ENCODE measurements at regions not wholly inside any gene's neighbourhood (a gene's known extent, or its start where the extent isn't known, plus 50 kb on each side); places are given as distances from the start of the nearest gene placed in this dataset.
"Not testable (repeated sequence)": the region's sequence is repeated elsewhere in the genome, so short reads cannot be mapped to it uniquely, and the experiment has no call there.

DNA sequence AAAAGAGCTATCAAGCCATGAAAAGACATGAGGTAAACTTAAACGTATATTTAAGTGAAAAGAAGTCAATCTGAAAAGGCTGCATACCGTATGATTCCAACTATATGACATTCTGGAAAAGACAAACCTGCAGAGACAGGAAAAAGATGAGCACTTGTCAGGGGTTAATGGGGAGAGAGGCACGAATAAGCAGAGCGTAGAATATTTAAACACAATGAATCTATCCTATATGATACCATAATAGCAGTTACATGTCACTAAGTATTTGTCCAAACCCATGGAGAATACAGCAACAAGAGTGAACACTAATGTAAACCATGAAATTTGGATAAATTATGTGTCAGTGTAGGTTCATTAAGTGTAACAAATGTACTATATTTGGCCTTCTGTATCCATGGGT, 560.3 kb upstream of the ANO3 start:
- no peak for DNase-seq

DNA sequence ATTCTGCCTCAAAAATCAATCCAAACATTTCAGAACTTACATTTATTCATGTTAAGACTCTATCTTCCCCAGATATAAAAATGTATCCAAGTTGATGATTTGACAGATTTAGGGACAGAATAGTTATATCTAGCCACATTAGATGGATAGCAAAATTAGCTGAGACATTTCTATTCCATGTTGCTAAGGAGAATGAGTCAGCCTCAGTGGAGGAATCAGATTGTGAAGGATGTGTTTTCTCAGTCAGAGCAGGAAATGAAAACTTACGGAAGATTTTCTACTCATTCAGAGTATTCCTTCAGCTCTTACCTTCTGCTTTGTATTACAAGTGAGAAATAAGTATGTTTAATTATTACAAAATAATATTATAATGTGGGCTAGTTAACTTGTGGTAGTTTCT, 556.3 kb upstream of the ANO3 start:
- peak; percentile 28 for DNase-seq

DNA sequence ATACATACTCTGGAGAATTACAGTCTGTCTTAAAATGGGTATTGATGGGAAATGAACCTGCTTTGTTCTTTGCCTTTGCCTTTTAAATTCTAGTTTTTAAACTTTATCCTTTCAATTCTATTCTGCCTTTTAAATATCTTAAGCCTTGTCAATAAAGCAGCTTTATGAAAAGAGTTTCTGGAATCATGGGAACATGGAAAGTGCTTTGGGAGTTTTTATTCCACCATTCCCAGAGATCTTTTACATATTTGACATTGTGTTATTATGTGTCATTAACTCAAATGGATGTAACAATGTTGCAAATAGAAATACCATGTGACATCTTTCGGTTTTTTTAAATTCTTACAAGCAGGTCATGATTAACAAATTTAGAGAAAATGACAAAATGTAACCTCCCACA, 555.7 kb upstream of the ANO3 start:
- peak; percentile 10 for DNase-seq

DNA sequence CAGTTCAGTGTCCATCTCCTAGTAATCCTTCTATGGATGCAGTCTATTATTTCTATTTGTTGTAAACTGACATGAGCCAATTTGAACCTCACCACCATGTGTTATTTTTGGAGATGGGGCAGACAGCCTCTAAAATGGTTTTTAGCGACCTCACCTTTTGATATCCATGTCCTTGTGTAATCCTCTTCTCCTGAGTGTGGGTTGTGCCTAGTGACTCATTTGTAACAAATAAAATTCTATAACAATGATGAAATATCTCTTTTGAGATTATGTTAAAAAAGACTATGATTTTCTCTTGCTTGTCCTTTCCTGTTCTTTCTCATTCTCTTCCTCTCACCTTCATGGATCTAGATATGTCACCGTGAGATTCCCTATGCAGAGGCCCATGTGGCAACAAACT, 554.6 kb upstream of the ANO3 start:
- peak; percentile 22 for DNase-seq

DNA sequence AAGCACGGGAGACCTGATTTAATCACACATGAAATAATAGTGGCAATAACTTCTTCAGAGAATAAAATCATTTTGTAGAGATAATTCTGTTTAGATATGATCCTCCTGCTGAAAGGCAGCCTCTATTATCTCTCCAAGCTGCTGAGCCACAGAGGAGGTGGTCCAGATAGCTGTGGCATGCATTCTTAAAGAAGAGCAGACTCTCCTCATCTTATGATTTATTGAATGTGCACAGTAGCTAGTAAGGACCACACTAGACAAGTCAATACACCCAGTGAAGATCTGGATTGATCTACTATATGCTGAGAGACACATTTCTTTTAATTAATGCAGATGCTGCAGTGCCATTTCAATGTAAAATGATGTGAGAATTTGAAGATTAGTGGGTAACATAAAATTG, 552.9 kb upstream of the ANO3 start:
- DNase-seq = no peak

DNA sequence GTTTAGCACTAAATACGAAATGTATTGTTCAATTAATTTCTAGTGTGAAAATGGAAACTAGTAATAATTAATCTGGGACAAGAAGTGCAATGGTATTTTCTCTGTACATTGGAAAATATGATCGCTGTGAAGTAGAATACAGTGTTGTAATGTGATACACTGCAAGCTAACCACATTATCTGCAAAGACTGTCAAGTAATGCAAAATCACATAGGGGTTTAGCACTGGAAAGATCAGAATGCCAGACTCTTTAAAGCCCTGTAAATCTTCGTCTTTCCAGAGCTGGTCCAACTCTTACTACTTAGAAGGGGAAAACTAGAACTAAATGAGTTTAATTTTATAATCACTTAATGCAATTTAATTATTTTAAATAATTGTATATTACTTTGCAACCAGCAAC, 544.5 kb upstream of the ANO3 start:
- no peak for DNase-seq

DNA sequence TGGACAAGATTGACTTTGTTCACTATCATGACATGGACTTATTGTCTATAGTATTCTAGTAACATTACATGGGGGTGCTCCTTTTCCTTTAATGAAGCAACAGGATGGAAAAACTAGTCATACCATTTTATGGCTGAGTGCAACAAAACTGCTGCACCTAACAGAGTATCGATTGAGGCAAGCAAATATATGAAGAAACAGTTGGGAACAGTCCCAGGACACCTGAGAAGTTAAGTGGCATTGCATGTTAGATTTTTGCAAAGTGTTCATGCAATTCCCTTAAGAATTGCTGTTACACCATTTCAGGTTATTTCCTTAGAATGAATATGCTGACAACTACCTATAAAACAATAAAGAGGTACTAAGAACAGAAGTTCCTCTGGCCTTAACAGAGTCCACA, 541.5 kb upstream of the ANO3 start:
- DNase-seq = no peak

DNA sequence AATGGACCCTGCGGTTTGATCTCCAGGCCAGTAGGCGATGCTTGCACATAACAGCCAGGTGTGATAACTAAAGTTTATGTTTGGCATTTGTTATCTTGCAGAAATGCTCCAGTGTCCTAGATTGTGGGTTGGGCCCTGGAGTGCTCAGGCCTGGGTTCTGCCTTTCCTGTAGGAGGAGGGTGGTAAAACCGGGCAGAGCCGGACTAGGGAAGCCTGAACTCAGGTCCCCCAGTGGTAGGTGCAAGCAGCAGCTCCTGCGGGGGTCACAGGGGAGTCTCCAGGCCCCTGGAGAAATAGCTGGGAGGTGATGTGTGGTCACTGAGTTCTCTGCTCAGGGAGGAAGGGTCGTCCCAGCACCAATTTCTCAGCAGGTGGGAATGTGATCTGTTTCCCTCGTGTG, 538.3 kb upstream of the ANO3 start:
- no peak for DNase-seq

DNA sequence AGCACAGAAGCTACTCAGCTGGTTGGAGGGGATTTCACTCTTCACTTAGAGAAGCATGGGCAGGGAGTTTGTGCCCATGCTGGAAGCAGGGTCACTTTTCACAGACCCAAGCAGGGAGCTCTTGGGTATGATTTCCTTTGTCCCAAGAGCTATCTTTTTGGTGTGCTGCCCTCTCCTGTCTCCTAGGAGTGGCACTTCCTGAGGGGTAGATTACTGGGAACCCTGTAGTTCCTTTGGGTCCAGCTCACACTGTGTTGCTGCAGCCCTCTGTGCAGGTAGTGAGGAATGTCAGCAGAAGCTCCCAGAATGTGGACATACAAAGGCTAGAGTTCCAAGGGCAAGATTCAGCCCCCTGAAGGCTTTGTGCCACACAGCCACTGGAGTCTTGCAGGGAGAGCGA, 537.1 kb upstream of the ANO3 start:
- DNase-seq = no peak

DNA sequence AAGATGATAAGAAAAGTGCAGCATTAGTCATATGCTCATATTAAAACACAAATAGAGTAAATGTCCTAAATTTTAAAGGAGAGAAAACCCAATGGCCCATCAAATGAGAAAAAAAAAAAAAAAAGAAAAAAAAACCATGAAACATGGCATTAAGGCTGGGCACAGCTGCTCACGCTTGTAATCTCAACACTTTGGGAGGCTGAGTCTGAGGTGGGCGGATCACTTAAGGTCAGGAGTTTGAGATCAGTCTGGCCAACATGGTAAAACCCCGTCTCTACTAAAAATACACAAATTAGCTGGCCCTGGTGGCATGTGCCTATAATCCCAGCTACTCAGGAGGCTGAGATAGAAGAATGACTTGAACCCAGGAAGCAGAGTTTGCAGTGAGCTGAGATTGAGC, 515.5 kb upstream of the ANO3 start:
- no peak for DNase-seq

DNA sequence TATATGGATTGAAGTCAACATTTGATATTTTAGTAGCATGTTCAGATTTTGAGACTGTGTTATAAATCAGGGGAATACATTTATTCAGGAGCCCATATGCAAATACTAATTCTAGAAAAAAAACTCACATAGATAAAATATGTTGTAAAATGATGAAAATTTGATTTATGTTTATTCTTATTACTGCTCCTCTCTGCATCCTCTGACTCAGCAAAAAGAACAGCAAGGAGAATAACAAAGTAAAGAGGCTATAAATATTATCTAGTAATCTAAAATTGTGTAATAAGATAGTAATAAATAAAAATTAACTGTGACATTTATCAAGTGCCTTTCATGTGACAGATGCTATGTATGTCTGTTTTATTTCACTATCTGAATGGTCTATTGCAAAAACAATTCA, 507.2 kb upstream of the ANO3 start:
- DNase-seq = no peak

DNA sequence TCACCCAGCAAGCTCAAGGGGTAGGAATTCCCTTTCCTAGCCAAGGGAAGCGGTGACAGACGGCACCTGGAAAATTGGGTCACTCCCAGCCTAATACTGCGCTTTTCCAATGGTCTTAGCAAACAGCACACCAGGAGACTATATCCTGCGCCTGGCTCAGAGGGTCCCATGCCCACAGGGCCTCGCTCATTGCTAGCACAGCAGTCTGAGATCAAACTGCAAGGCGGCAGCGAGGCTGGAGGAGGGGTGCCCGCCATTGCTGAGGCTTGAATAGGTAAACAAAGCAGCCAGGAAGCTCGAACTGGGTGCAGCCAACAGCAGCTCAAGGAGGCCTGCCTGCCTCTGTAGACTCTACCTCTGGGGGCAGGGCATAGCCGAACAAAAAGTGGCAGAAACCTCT, 500.4 kb upstream of the ANO3 start:
- DNase-seq = not testable (repeated sequence)

DNA sequence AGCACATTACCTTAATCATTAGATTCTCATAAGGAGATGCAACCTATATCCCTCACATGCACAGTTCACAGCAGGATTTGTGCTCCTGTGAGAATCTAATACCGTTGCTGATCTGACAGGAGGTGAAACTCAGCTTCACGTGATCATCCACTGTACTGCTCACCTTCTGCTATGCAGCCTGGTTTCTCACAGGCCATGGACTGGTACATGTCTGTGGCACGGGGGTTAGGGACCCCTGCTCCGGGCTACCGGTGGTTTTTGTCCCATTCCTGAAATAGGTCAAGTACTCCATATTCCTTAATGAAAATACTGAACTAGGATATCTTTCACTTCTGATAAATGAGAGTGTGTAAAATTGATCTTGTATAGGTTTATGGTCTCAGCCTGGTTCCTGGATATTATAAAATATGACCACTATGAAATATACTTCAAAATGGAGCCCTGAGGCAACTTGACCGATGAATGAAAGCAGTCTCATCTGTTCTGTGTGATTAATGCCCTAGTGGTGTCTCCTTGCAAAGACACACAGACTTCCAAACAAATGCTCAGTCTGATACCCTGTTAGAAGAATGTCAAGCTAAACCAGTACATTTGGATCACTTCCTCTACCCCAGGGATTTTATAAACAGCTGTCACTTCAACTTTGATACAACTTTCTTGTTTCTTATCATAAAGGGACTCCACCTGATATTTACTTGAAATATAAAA, 492.9 kb upstream of the ANO3 start:
- DNase-seq = peak; percentile 21

DNA sequence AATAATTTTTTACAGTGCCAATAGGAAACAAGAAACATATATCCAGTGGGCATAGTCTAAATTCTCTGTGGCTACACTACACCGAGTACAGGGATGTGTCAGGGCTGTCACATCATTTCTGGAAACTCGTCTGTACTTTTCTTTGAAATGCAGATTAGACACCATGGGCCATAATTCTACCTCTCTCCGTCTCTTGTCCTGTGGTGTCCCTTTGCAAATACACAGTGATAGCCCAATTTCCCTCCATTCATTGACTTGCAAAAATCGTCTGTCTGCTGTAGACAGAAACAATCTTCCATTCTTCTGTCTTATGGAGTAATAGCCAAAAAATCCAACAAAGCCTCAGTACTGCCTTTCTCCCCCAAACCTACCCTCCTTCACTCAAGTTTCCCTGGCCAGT, 487.1 kb upstream of the ANO3 start:
- DNase-seq = no peak

DNA sequence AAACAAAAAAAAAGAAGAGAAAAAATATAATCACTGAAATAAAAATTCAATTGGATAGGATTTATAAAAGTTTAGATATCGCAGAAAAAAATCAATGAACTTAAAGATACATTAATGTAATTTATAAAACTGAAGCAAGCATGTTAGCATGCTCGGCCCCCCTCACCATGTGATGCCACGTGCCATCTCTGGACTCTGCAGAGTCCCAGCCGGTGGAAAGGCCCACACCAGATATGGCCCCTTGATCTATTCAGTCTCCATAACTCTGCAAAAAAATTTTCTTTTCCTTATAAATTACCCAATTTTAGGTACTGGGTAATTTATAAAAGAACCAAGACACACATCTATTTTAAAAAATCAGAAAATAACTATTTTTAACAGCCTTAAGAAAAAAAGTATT, 476.0 kb upstream of the ANO3 start:
- DNase-seq = no peak

DNA sequence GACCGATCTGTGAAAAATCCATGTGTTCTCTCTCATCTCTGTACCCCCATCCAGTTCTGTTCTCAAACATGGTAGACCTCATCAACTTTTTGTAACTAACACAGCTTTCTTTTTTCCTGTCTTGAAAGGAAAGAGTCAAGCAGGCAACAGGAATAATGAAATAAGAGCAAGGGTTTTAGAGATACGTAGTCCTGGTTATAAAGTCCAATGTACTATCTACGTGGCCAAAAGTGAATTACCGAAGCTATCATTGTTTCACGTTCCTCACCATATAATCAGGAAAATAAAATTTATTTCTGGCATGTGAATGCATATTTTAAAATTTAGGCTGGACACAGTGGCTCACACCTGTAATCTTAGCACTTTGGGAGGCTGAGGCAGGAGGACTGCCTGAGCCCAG, 472.2 kb upstream of the ANO3 start:
- DNase-seq = no peak

DNA sequence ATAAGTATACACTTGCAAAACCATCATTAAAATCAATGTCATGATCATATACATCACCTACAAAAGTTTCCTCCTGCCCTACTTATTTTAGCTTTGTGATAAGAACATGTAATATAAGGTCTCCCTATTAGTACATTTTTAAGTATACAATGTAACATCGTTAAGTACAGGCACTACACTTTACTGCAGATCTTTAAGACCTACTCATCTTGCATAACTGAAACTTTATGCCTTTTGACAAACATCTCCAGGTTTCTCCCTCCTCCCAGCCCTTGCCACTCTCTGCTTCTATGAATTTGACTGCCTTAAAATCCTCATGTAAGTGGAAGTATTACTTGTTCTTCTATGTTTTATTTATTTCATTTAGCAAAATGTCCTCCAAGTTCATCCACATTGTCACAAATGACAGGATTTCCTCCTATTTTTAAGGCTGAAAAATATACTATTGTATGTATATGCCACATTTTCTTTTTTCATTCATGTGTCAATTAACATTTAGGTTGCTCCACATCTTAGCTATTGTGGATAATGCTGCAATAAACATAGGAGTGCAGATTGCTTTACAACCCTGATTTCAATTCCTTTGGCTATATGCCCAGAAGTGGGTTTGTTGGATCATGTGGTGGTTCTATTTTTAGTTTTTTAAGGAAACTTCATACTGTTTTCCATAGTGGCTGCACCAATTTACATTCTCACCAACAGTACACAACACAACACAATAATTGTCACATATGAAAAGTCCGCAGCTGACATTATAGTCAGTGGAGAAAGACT, 471.1 kb upstream of the ANO3 start:
- peak; percentile 39 for DNase-seq

DNA sequence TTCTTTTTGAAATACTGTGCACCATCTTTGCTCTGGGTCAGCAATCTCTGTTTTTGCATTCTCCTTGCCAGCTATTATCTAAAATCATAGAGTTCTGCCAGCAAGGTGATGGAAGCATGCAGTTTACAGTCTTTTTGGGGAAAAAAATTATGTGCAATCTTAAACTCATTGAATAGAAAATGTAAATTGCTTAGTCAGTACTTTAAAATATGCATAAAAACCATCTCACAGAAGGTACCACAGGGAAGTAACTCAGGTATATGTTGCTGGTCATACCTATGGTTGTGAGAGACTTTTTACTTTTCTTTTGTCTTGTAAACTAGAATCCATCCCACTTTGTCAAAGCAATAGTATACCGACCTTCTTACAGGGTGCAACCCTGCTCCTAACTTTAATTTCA, 469.8 kb upstream of the ANO3 start:
- DNase-seq = no peak

DNA sequence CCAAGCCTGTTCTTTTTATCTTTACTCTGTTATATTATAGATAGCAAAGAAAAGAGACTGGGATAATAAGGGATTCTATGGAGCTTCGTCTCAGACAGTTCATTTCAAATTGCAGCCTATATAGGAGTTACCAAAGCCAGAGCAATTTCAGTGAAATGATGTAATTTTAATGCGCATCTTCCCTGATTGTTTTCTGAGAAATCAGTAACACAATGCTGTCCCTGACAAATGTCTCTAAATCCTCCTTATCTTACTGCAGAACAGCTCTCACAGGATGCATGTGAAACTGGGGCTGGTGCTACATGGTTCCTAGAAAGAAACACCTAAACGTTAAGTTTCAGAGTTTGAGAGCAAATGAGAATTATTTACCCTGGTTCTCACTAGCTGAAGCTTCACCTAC, 467.9 kb upstream of the ANO3 start:
- DNase-seq = no peak

DNA sequence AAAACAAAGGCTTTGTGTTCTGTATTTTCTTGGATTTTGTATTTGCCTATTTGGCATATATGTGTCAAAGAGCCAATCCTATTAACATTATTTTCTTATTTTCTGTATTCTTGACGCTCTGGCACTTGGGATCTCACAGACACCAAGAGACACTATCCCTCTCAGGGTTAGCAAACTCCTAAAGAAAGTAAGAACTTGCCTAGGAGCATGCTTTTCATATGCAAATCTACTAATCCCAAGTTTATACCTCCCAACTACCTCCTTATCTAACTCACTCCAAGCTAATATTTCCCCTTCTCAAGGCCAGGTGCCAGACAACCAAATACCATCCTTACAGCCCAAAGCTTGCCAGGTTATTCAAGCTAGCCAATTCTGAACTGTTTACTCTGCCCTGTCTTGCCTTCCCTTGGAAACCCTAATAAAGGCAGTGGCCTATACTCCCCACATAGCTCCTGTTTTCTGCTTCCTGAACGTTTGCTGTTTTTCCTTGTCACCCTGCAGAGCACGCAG, 455.4 kb upstream of the ANO3 start:
- no peak for DNase-seq

DNA sequence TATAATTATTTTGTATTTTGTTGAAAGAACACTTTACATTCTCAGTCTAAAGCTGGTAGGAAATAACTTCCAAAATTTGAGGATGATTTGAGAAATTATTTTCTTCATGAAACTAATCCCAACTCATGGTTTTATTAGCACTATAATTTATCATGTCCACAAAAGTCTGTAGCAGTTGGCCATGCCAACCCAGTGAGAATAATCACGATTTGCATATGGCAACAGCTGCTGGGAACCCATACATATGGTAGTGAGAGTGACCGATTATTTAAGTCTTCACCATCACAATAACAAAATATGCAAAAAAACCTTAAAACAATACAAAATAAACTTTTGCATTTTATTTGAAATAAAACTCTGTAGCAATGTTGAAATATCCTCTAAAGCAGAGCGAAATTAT, 445.9 kb upstream of the ANO3 start:
- no peak for DNase-seq

DNA sequence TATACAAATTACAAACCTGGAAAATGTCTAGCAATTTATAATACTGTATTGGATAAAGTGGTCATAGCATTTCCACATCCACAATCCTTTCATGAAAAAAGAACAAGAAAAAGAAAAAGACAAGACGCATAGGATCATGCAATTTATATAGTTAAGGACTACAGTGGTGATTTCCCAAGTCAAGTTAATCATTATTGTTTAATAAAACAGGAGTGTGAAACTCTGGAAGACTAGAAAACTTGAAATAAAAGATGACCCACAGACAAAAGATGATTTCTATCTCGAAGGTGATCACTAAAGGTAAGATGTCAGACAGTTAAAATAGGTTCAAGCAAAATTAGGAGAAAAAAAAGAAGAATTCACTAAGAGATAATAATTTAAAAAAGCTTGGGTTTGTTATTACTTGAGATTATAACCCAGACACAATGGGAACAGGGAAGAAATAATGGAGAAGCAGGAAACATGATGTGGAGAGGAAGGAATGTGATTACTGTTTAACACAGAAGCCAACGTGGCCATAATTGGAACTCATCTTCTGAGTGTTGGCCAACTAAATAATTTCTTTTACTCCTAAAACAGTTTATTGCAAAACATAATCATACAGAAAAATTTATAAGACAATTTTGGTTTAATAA, 441.2 kb upstream of the ANO3 start:
- DNase-seq = no peak

DNA sequence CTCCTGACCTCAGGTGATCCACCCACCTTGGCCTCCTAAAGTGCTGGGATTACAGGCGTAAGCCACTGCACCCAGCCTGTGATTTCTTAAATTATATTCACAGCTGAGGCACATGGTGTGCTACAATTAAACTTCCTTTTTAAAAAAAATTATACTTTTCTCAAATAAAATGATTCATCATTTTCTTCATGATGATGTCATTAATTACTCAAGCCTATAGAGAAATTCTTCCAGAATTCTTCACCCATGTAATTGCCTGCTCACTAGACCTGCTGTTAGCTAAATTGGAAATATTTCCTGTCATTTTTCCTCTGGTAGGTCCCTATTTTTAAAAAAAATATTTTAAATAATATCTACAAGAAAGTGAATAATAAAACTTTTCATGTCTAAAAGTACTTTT, 440.0 kb upstream of the ANO3 start:
- no peak for DNase-seq

DNA sequence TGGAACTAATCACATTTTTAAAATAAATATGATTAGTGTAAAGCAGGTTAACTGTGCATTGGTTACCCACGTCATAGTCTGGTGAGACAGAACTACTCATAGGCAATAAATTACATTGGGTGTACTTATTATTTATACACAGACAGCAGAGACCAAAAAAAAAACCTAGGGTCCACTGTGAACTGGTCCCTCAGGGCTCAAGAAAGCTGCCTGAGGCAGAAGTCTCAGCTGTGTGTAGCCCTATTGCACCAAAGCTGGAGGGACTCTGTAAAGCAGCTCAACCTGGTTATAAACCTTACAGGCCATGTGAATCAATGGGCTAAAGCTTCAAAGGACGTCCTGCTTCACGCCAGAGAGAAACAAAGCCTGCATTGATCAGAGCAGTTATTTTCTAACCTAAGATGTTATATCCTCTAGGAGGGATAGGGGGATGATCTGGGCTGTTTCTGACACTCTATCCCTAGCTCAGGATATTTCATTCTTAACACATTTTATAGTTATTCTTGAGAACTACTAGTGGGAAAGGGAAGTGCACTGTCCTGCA, 432.2 kb upstream of the ANO3 start:
- no peak for DNase-seq

Data from HCEC 1CT (cell line).